Tongue (tissue), 1 donor: ENCODE measurements at regions not wholly inside any gene's neighbourhood (a gene's known extent, or its start where the extent isn't known, plus 50 kb on each side); places are given as distances from the start of the nearest gene placed in this dataset.
"Not testable (repeated sequence)": the region's sequence is repeated elsewhere in the genome, so short reads cannot be mapped to it uniquely, and the experiment has no call there.

Experiments used
- DNase-seq: peaks from one replicate; pipeline ENCODE4 v3.0.0-alpha.2; 2015

DNA sequence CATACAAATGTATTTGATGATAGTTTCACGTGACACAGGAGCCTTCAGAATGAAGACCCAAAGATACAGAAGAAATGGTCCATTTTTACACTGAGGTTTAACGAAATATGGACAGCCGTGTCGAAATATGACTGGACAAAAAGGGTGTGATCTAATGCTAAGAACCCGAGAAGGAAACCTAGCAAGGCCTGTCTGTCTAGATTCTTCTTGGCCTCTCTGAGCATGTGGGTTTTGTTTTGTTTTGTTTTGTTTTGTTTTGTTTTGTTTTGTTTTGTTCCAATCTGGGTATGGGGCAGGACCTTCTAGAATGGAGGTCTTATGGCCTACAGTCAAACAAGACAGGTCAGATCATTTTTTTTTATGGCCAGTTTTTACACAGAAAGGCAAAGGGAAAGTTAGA is 242.7 kb upstream of the STT3B start:
- DNase-seq = no peak

DNA sequence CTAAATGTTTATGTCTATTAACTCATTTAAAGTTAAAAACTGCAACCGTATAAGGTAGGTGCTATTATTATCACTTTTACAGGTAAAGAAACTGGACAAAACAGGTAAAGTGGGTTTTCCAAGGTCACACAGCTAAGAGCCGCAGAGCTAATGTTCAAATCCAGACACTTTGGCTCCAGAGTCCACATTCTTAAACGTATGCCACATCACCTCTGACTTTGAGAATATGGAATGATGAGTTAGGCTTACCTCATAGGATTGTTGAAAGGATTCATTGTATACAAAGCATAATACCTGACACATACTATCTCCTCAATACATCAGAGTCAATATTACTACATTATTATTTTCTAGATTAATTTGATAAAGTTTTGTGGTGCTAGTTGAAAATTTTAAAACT is 240.9 kb upstream of the STT3B start:
- DNase-seq = no peak

GRCh38 chr3:31294430-31295149 is 238.1 kb upstream of the STT3B start:
- DNase-seq = no peak

DNA sequence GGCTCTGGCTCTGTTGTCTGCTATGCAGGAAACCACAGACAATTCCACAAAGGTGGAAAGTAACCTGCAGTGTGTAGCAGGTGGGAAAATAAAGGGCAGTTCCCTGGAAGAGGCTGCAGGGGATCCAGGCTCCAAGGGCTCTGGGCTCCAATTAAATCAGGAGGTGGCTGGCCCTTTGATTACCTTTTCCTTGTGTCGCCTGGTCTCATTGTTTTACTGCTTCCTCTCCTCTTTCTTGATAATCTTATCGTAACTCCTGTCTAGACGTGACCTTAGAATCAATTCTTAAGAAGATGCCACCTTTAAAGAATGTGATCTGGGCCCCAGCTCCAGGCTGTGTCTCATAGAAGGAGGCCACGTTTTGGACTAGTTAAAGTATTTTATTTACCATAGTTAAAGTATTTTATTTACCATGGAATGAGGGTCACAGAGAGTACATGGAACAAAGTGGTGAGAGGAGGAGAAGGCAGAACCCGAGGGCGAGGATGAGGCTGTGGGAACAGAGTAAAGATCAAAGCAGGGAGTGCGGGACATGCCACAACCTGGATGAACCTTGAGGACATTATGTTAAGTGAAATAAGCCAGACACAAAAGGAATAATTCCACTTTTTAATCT is 237.5 kb upstream of the STT3B start:
- DNase-seq = no peak

- no peak for DNase-seq
These were observed 234.9 kb upstream of the STT3B start for GRCh38 chr3:31297726-31298298.

- peak; percentile 17 for DNase-seq
These were observed 232.0 kb upstream of the STT3B start for GRCh38 chr3:31300456-31301443.

DNA sequence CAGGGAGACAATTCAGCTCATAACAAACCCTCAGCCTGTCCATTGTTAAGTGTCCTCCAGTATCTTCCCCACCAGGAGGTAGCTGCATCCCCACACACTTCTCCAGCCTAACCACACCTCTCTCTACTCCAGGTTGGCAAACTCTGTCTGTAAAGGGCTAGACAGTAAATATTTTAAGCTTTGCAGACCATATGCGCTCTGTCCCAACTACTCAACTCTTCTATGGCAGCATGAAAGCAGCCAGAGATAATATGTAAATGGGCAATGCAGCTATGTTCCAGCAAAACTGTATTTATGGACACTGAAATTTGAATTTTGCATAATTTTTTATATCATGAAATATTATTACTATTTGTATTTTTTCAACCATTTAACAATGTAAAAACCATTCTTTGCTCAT is 230.4 kb upstream of the STT3B start:
- DNase-seq = no peak

- DNase-seq = no peak
These were observed 227.4 kb upstream of the STT3B start for GRCh38 chr3:31305340-31305739.

DNA sequence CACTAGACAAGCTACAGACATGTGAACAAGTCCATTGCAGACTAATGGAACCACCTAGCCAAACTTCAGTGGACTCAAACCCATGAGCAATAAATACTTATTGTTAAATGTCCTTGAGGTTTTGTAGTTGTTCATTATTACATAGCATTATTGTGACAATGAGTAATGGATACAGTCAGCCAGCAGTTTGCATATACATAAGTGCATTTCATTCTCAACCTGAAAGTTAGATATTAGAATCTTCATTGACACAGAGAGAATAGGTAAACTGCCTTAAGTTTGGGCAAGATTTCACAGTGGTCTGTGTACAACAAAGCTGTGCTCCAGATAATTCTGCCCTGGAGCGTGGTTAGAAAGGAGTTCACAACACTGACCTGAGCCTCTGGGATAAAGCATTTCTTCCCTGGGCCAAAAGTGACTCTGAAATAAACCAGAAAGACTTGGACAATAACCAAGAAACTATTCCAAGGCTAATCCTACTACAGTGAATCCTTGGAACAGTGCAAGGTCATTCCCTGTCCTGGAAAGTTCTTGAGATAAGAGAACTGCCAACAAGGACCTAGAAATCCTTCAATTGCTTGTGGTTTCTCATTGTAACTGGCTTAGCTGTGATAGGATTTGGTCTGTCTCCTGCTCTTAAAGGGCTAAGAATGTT is 225.5 kb upstream of the STT3B start:
- DNase-seq = no peak

DNA sequence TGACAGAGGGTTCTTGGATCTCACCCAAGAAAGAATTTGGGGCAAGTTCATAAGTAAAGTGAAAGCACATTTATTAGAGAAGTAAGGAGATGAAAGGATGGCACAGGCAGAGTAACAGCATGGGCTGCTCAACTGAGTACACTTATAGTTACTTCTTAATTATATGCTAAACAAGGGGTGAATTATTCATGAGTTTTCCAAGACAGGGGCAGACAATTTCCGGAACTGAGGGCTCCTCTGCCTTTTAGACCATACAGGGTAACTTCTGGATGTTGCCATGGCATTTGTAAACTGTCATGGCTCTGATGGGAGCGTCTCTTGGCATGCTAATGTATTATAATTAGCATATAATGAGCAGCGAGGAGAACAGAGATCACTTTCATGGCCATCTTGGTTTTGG is 221.2 kb upstream of the STT3B start:
- no peak for DNase-seq

- no peak for DNase-seq
These were observed 220.3 kb upstream of the STT3B start for GRCh38 chr3:31312400-31312799.

GRCh38 chr3:31314258-31314657 is 218.5 kb upstream of the STT3B start:
- no peak for DNase-seq

DNA sequence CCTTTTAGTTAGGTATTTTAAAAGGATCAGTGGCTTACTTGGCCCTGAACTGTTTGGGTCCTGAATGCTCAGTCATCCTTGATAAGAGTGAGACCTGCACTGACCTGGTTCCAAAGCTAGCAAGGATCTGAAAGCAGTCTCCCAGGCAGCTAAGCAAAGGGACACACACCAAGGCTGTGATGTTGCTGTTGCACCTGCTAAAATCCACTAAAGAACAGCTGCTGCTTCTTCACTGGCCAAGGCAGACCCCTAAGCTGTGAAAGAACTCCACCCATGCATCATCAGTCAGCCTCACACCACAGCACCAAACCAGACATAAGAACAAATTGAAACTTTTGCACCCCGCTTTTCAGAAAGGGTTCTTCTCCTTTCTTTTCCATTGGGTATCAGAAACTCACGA is 213.4 kb upstream of the STT3B start:
- peak; percentile 66 for DNase-seq

DNA sequence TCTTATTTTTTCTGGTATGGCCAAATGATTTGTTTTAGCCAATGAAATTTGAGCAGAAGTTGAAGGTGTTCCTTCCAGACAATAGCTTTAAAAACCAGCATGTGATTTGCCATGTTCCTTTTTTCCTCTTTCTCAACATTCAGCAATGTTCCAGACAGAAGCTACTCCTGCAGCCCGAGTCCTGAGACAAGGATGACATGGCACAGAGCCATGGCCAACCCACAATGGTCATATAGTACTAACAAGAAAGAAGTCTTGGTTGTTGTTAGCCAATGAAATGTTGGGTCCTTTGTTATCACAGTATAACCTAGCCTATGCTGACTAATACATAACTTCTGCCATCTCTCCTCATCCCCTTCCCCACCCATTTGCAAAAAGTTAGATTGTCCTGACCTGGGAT is 211.1 kb upstream of the STT3B start:
- DNase-seq = no peak

GRCh38 chr3:31322460-31322859 is 210.3 kb upstream of the STT3B start:
- peak; percentile 47 for DNase-seq

- not testable (repeated sequence) for DNase-seq
These were observed 204.8 kb upstream of the STT3B start for GRCh38 chr3:31327826-31328357.

DNA sequence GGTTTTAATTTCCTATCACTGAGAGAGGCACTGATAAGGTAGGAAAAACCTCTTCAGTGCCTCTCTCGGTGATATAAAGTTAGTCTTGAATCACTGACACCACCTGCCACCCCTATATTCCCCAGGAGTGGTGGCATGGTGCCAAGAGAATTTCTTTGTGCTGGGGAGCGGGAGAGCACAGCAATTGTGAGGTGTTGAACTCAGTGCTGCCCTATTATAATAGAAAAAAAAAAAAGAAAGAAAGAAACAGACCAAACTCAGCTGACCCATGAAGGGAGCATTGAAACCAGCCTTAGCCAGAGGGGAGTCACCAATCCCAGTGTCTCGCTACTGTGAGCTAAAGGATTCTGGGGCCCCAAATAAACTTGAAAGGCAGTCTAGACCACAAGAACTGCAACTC is 201.4 kb upstream of the STT3B start:
- DNase-seq = no peak

DNA sequence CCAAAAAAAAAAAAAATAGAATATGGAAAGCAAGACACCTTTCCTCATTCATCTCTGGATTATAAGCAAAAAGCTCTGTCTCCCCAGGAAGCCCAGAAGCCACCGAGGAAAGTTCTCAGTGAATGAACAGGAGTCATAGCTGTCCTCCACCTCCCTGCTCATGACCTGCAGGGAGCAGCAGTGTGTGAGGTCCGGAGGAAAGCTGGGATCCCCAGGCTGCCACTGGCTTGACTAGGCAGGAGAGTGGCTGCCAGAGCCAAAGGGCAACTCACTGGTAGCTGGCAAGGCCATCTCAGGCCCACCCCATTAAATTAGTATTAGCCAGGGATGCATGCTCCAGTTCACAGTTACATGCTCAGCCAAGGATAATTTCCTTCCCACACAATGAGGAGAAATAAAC is 191.6 kb upstream of the STT3B start:
- no peak for DNase-seq

GRCh38 chr3:31343075-31343474 is 189.7 kb upstream of the STT3B start:
- DNase-seq = no peak

DNA sequence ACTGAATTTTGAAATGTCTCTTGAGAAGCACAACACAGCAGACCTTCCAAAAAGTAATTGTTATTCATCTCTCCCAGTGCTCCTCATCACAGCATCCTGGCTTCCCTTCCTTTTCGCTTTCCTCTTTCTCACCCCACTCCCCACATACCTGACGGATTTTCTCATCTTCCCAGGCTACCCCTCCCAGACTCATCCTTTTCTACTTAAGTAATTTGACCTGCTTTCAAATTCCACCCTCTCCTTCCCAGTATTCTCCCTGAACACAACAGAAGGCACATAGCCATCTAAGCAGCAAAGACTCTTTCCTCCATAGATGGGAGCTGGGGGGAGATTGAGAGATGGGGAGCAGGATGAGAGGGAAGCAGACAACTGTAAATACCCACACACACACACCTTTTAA is 187.1 kb upstream of the STT3B start:
- no peak for DNase-seq

- DNase-seq = no peak
These were observed 186.2 kb upstream of the STT3B start for GRCh38 chr3:31346542-31346979.
